Pancreas (tissue), 10 donors: ENCODE measurements at regions not wholly inside any gene's neighbourhood (a gene's known extent, or its start where the extent isn't known, plus 50 kb on each side); places are given as distances from the start of the nearest gene placed in this dataset.
"Not testable (repeated sequence)": the region's sequence is repeated elsewhere in the genome, so short reads cannot be mapped to it uniquely, and the experiment has no call there.

ENCODE experiments used
- ATAC-seq, 4 donors: fragments of 200-7000 bp; cut with Tn5 transposase; one replicate each; pipeline versions ENCODE4 v1.8.0 to v1.9.1; 2020; ENCODE audit warnings: mild to moderate bottlenecking in 4 of 4, moderate library complexity in 4 of 4
- DNase-seq, 6 donors: peaks; one replicate each; pipeline ENCODE4 v3.0.0-alpha.2; 2020
- FAIRE-seq: peaks from 2 replicates; lab custom pipeline; 2012; peaks lifted over from hg19 to GRCh38; lab: Jason Lieb, UNC
- H3K27ac ChIP-seq, 4 donors: fragments of 200-600 bp; sonication (generic); 1 replicate in 3 of 4; 2 replicates in 1 of 4; pipeline versions ENCODE4 v1.5.0 to v1.8.0; 2020
- H3K27me3 ChIP-seq, 4 donors: fragments of 200-600 bp; one replicate each; pipeline ENCODE4 v1.8.0; 2021
- H3K36me3 ChIP-seq, 3 donors: fragments of 200-600 bp; sonication (generic) in 1 of 3; one replicate each; pipeline versions ENCODE4 v1.5.0 to v1.8.0; 2020 to 2021
- H3K4me1 ChIP-seq, 3 donors: fragments of 200-600 bp; one replicate each; pipeline ENCODE4 v1.8.0; 2021
- H3K4me3 ChIP-seq, 4 donors: fragments of 200-600 bp; sonication (generic) in 2 of 4; one replicate each; pipeline versions ENCODE4 v1.5.0 to v1.8.0; 2020 to 2021
- H3K9me3 ChIP-seq, 4 donors: fragments of 200-600 bp; one replicate each; pipeline ENCODE4 v1.8.0; 2021
- CTCF ChIP-seq, 4 donors: fragments of 200-600 bp; sonication (generic) in 3 of 4; IDR thresholded peaks; one replicate each; pipeline versions ENCODE4 v1.5.0 to v1.8.0; 2021; ENCODE audit warnings: antibody characterized with exemption in 4 of 4
- WGBS, 2 donors: extraction: QIAGEN DNeasy Blood & Tissue Kit; methylation state at CpG; one replicate each; pipeline ENCODE4 v1.1.7; 2013; 5-methylcytosine and 5-hydroxymethylcytosine counted together
- intact Hi-C, 3 donors: fragments of 100-400 bp; cut with DNase I; formaldehyde crosslinking; loops; one replicate each; pipeline versions ENCODE4 v1.11.1 to v1.14.2; 2022
- donor health status: healthy with polysubstance abuse.
- donor health status: DM: no; HTN: no; CAD: no; lungs with moderate emphysema.
- donor health status: DM: no; HTN: no; CAD: no.
- donor health status: control.
- donor health status: control.
- donor health status: Bipolar disorder and iron deficiency.
- donor health status: DM: yes; HTN: yes; CAD: no.
- donor health status: DM: no; HTN: no; CAD: no.
- donor health status: DM: no; HTN: no; CAD: no.
- donor health status: DM: yes; HTN: yes; CAD: no.

- Histone ChIP-seq H3K9me3 (no peaks in the 10 kb centered on the region), H3K36me3 (no peaks in the 10 kb centered on the region), H3K27ac (no peak overlapping the region), H3K4me3 (no peak overlapping the region), H3K4me1 (no peaks in the 10 kb centered on the region), H3K27me3 (no peaks in the 10 kb centered on the region)
- no peak for TF ChIP-seq CTCF (IDR thresholded peaks at IDR 0.05)
- 68 to 78% methylated on average over 2 of the region's 2 CpGs for WGBS, 2 donors
- DNase-seq (no peak), ATAC-seq (no peak), FAIRE-seq (no peak)
- intact Hi-C loops: no loop called here
Observed at GRCh38 chr21:18002393-18002792, 183.2 kb upstream of the C21orf91 start.

GRCh38 chr21:18000981-18001686, 182.0 kb upstream of the C21orf91 start:
- Histone ChIP-seq H3K9me3 (no peaks in the 10 kb centered on the region), H3K4me1 (no peaks in the 10 kb centered on the region), H3K4me3 (no peak overlapping the region), H3K36me3 (no peaks in the 10 kb centered on the region), H3K27me3 (no peaks in the 10 kb centered on the region), H3K27ac (no peak overlapping the region)
- intact Hi-C loops: no loop called here
- DNase-seq (no peak), ATAC-seq (no peak), FAIRE-seq (no peak)
- WGBS, 2 donors: 54 to 56% methylated on average over 3 of the region's 3 CpGs
- TF ChIP-seq CTCF (IDR thresholded peaks at IDR 0.05): no peak

- WGBS, 2 donors: 72 to 77% methylated on average over 4 of the region's 4 CpGs
- FAIRE-seq, intact Hi-C loops: not testable (repeated sequence)
Observed at GRCh38 chr21:17998599-17998998, 179.4 kb upstream of the C21orf91 start.

GRCh38 chr21:17989780-17990179, 170.6 kb upstream of the C21orf91 start:
- Histone ChIP-seq H3K9me3 (no peaks in the 10 kb centered on the region), H3K27ac (no peak overlapping the region), H3K4me1 (no peaks in the 10 kb centered on the region), H3K4me3 (no peak overlapping the region), H3K36me3 (no peaks in the 10 kb centered on the region), H3K27me3 (no peaks in the 10 kb centered on the region)
- intact Hi-C loops: no loop called here
- DNase-seq (no peak), FAIRE-seq (no peak), ATAC-seq (no peak)
- WGBS, 2 donors: 30 to 42% methylated on average over 3 of the region's 3 CpGs
- TF ChIP-seq CTCF (IDR thresholded peaks at IDR 0.05): no peak

More at GRCh38 chr21:17998599-17998998, 179.4 kb upstream of the C21orf91 start:
- H3K9me3 ChIP-seq, ATAC-seq, DNase-seq, H3K4me3 ChIP-seq, H3K4me1 ChIP-seq, H3K36me3 ChIP-seq, H3K27me3 ChIP-seq, H3K27ac ChIP-seq: not testable (repeated sequence)

GRCh38 chr21:17988102-17988437, 168.9 kb upstream of the C21orf91 start:
- H3K9me3 ChIP-seq: no peaks in the 10 kb centered on the region
- H3K4me1 ChIP-seq: no peaks in the 10 kb centered on the region
- no peaks in the 10 kb centered on the region for H3K36me3 ChIP-seq
- no peak overlapping the region for H3K4me3 ChIP-seq
- intact Hi-C loops: no loop called here
- no peak for ATAC-seq
- TF ChIP-seq CTCF (IDR thresholded peaks at IDR 0.05): no peak
- WGBS, 2 donors: 33 to 37% methylated on average over 1 of the region's 1 CpG
- H3K27ac ChIP-seq: no peak overlapping the region
- FAIRE-seq: no peak
- H3K27me3 ChIP-seq: no peaks in the 10 kb centered on the region
- no peak for DNase-seq
